Stimulated activated naive CD8-positive, alpha-beta T cell treated with anti-CD3 and anti-CD28 coated beads, Interleukin-15, amount 100 ng/mL, for 72 hours (primary cell): ENCODE measurements at regions not wholly inside any gene's neighbourhood (a gene's known extent, or its start where the extent isn't known, plus 50 kb on each side); places are given as distances from the start of the nearest gene placed in this dataset.
"Not testable (repeated sequence)": the region's sequence is repeated elsewhere in the genome, so short reads cannot be mapped to it uniquely, and the experiment has no call there.

Experiments
- ATAC-seq: fragments of 150-1000 bp; cut with Tn5 transposase; 2 replicates; pipeline ENCODE4 v1.10.0; 2021; ENCODE audit warnings: mild to moderate bottlenecking, moderate library complexity
- DNase-seq, 2 donors: peaks; one replicate each; pipeline ENCODE4 v3.0.0; 2021 to 2022
- H3K27ac Mint-ChIP-seq, 2 donors: one replicate each; pipeline ENCODE4 v1.8.0; 2022; ENCODE audit warnings: mild to moderate bottlenecking in 2 of 2, mixed read lengths in 2 of 2, moderate library complexity in 2 of 2
- H3K27me3 Mint-ChIP-seq: one replicate; pipeline ENCODE4 v1.8.0; 2022; ENCODE audit warnings: mixed read lengths
- H3K4me1 Mint-ChIP-seq: one replicate; pipeline ENCODE4 v1.8.0; 2022; ENCODE audit warnings: mild to moderate bottlenecking, mixed read lengths
- H3K4me3 Mint-ChIP-seq, 2 donors: one replicate each; pipeline ENCODE4 v1.8.0; 2022; ENCODE audit warnings: mild to moderate bottlenecking in 2 of 2, mixed read lengths in 2 of 2, moderate library complexity in 1 of 2
- H3K9me3 Mint-ChIP-seq, 2 donors: one replicate each; pipeline ENCODE4 v1.8.0; 2022; ENCODE audit warnings: mixed read lengths in 2 of 2

- no peak for DNase-seq
- Mint-ChIP-seq H3K9me3 (no peaks in the 10 kb centered on the region), H3K4me3 (no peak overlapping the region), H3K4me1 (peaks cover 16% of the 10 kb centered on the region), H3K27me3 (peaks cover 28% of the 10 kb centered on the region), H3K27ac (no peak overlapping the region)
- no peak for ATAC-seq
Measured at GRCh38 chr20:25991051-25991755, 294.6 kb upstream of the ZNF337 start.

- Mint-ChIP-seq H3K27ac (peak overlapping the region in 1 of 2 donors; percentile 76), H3K4me1 (peaks cover 16% of the 10 kb centered on the region), H3K27me3 (peaks cover 29% of the 10 kb centered on the region)
- H3K9me3 Mint-ChIP-seq, DNase-seq, H3K4me3 Mint-ChIP-seq, ATAC-seq: not testable (repeated sequence)
Measured at GRCh38 chr20:25989686-25990085, 293.0 kb upstream of the ZNF337 start.

GRCh38 chr20:25989196-25989595 lies 292.5 kb upstream of the ZNF337 start:
- H3K4me1 Mint-ChIP-seq, result peaks cover 16% of the 10 kb centered on the region
- H3K27me3 Mint-ChIP-seq, result peaks cover 27% of the 10 kb centered on the region
- H3K4me3 Mint-ChIP-seq, result no peak overlapping the region
- DNase-seq (no peak), ATAC-seq (no peak)
- no peaks in the 10 kb centered on the region for H3K9me3 Mint-ChIP-seq
- peak overlapping the region in 1 of 2 donors; percentile 76 for H3K27ac Mint-ChIP-seq

- H3K27me3 Mint-ChIP-seq, result peaks cover 21% of the 10 kb centered on the region
Measured at GRCh38 chr20:25987928-25988560, 291.4 kb upstream of the ZNF337 start.

GRCh38 chr20:25987073-25987927 lies 290.6 kb upstream of the ZNF337 start:
- ATAC-seq (peak; percentile 79), DNase-seq (peak; percentile 65 to 73)
- Mint-ChIP-seq H3K4me3 (peak overlapping the region; percentile 46 to 78), H3K9me3 (no peaks in the 10 kb centered on the region), H3K4me1 (peaks cover 26% of the 10 kb centered on the region), H3K27ac (peak overlapping the region in 1 of 2 donors; percentile 27), H3K27me3 (peaks cover 21% of the 10 kb centered on the region)

More at GRCh38 chr20:25987928-25988560, 291.4 kb upstream of the ZNF337 start:
- H3K9me3 Mint-ChIP-seq, DNase-seq, ATAC-seq: not testable (repeated sequence)
- H3K27ac Mint-ChIP-seq, result peak overlapping the region in 1 of 2 donors; percentile 9
- H3K4me1 Mint-ChIP-seq, result peaks cover 26% of the 10 kb centered on the region
- peak overlapping the region; percentile 46 to 78 for H3K4me3 Mint-ChIP-seq

- Mint-ChIP-seq H3K9me3 (no peaks in the 10 kb centered on the region), H3K27me3 (peaks cover 21% of the 10 kb centered on the region), H3K4me1 (peaks cover 26% of the 10 kb centered on the region), H3K4me3 (peak overlapping the region in 1 of 2 donors; percentile 85), H3K27ac (peak overlapping the region in 1 of 2 donors; percentile 37)
- ATAC-seq (no peak), DNase-seq (no peak)
Measured at GRCh38 chr20:25985597-25985996, 288.9 kb upstream of the ZNF337 start.

- no peak overlapping the region for H3K27ac Mint-ChIP-seq
- H3K27me3 Mint-ChIP-seq, result peaks cover 21% of the 10 kb centered on the region
- peak overlapping the region in 1 of 2 donors; percentile 53 for H3K4me3 Mint-ChIP-seq
- H3K4me1 Mint-ChIP-seq, result peaks cover 26% of the 10 kb centered on the region
- no peaks in the 10 kb centered on the region for H3K9me3 Mint-ChIP-seq
- DNase-seq (peak in 1 of 2 donors; percentile 71), ATAC-seq (peak; percentile 59)
Measured at GRCh38 chr20:25984933-25985332, 288.3 kb upstream of the ZNF337 start.

- not testable (repeated sequence) for H3K9me3 Mint-ChIP-seq, DNase-seq, ATAC-seq
- Mint-ChIP-seq H3K4me3 (peak overlapping the region in 1 of 2 donors; percentile 11), H3K4me1 (peaks cover 23% of the 10 kb centered on the region), H3K27me3 (peaks cover 13% of the 10 kb centered on the region), H3K27ac (peak overlapping the region in 1 of 2 donors; percentile 66)
Measured at GRCh38 chr20:25982701-25983100, 286.0 kb upstream of the ZNF337 start.

- H3K27me3 Mint-ChIP-seq, H3K4me3 Mint-ChIP-seq, H3K4me1 Mint-ChIP-seq, H3K27ac Mint-ChIP-seq, ATAC-seq, DNase-seq, H3K9me3 Mint-ChIP-seq: not testable (repeated sequence)
Measured at GRCh38 chr20:25978450-25979190, 282.0 kb upstream of the ZNF337 start.

GRCh38 chr20:25975816-25976215 lies 279.2 kb upstream of the ZNF337 start:
- not testable (repeated sequence) for H3K4me1 Mint-ChIP-seq, H3K4me3 Mint-ChIP-seq, DNase-seq, ATAC-seq, H3K9me3 Mint-ChIP-seq, H3K27me3 Mint-ChIP-seq, H3K27ac Mint-ChIP-seq

- not testable (repeated sequence) for H3K27ac Mint-ChIP-seq, H3K4me1 Mint-ChIP-seq, DNase-seq, H3K9me3 Mint-ChIP-seq, H3K27me3 Mint-ChIP-seq, ATAC-seq, H3K4me3 Mint-ChIP-seq
Measured at GRCh38 chr20:25965203-25965602, 268.6 kb upstream of the ZNF337 start.

- not testable (repeated sequence) for H3K4me1 Mint-ChIP-seq, H3K27ac Mint-ChIP-seq, H3K4me3 Mint-ChIP-seq, H3K9me3 Mint-ChIP-seq, ATAC-seq, DNase-seq
- H3K27me3 Mint-ChIP-seq, result peaks cover 21% of the 10 kb centered on the region
Measured at GRCh38 chr20:25953876-25954275, 257.2 kb upstream of the ZNF337 start.

- H3K27ac Mint-ChIP-seq, DNase-seq, H3K27me3 Mint-ChIP-seq, ATAC-seq, H3K4me3 Mint-ChIP-seq, H3K9me3 Mint-ChIP-seq, H3K4me1 Mint-ChIP-seq: not testable (repeated sequence)
Measured at GRCh38 chr20:25935230-25935629, 238.6 kb upstream of the ZNF337 start.

- not testable (repeated sequence) for ATAC-seq, H3K4me3 Mint-ChIP-seq, H3K27ac Mint-ChIP-seq, H3K27me3 Mint-ChIP-seq, H3K9me3 Mint-ChIP-seq, DNase-seq, H3K4me1 Mint-ChIP-seq
Measured at GRCh38 chr20:25932806-25933205, 236.2 kb upstream of the ZNF337 start.

GRCh38 chr20:25932170-25932569 lies 235.5 kb upstream of the ZNF337 start:
- H3K27ac Mint-ChIP-seq, DNase-seq, H3K4me1 Mint-ChIP-seq, H3K9me3 Mint-ChIP-seq, ATAC-seq, H3K27me3 Mint-ChIP-seq, H3K4me3 Mint-ChIP-seq: not testable (repeated sequence)
